Astrocyte of the cerebellum (primary cell): ENCODE measurements at regions not wholly inside any gene's neighbourhood (a gene's known extent, or its start where the extent isn't known, plus 50 kb on each side); places are given as distances from the start of the nearest gene placed in this dataset.
A peak's percentile ranks its signal among the peaks of the same experiment; 100 is the strongest.

Experiments
- DNase-seq: peaks from one replicate; pipeline ENCODE4 v3.0.0-alpha.2; 2011; ENCODE audit warnings: low read depth
- H3K4me3 ChIP-seq: 2 replicates; pipeline ENCODE4 v1.5.1; 2011; ENCODE audit warnings: mild to moderate bottlenecking, low read depth, low read length, moderate library complexity
- CTCF ChIP-seq: IDR thresholded peaks from 2 replicates; pipeline ENCODE4 v1.5.1; 2012; ENCODE audit warnings: low read length, low read depth, moderate library complexity, mild to moderate bottlenecking; ENCODE audit errors: missing control alignments
- in situ Hi-C: cut with HindIII; loops from 2 replicates; pipeline ENCODE4 v1.10.0; 2017; ENCODE audit warnings: low sequenced_read_pairs

DNA sequence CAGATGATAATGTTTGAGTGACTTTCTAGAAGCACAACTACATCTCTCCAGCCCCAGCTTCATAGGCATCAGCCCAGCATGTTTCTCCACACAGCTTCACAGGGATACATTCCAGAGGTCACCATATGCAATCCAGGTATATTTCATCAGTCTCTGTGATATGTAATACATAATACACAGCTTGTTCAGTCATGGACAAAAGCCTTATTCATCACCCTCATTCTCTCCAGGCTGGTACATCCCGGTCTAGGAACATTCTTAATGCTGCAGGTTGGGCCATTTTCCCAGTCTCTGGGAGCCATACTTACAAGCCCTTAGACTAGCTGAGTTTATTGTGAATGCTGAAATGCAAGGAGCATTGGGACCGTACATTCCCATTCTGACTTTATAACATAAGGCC, 169.4 kb downstream of the TMEM200A start:
- H3K4me3 ChIP-seq, result no peak overlapping the region
- in situ Hi-C loops, result no loop called here
- no peak for DNase-seq
- no peak for TF ChIP-seq CTCF

- TF ChIP-seq CTCF, result no peak
- DNase-seq, result no peak
- in situ Hi-C loops, result no loop called here
- no peak overlapping the region for H3K4me3 ChIP-seq
Observed at GRCh38 chr6:130537447-130537846, 171.6 kb downstream of the TMEM200A start.

GRCh38 chr6:130547723-130548122, 181.9 kb downstream of the TMEM200A start:
- TF ChIP-seq CTCF, result no peak
- in situ Hi-C loops, result no loop called here
- no peak overlapping the region for H3K4me3 ChIP-seq
- DNase-seq, result no peak

- in situ Hi-C loops, result no loop called here
- no peak for TF ChIP-seq CTCF
- no peak for DNase-seq
- no peak overlapping the region for H3K4me3 ChIP-seq
Observed at GRCh38 chr6:130557481-130558112, 191.8 kb downstream of the TMEM200A start.

- H3K4me3 ChIP-seq, result no peak overlapping the region
- DNase-seq, result no peak
- TF ChIP-seq CTCF, result no peak
- in situ Hi-C loops, result no loop called here
Observed at GRCh38 chr6:130558131-130558530, 192.3 kb downstream of the TMEM200A start.

- peak; percentile 4 for DNase-seq
- in situ Hi-C loops, result no loop called here
- no peak overlapping the region for H3K4me3 ChIP-seq
- TF ChIP-seq CTCF, result no peak
Observed at GRCh38 chr6:130559166-130559565, 193.3 kb downstream of the TMEM200A start.
